CD4-positive, alpha-beta T cell treated with Interleukin-2 at 100 ng/mL for 4 hours (primary cell): ENCODE measurements at regions not wholly inside any gene's neighbourhood (a gene's known extent, or its start where the extent isn't known, plus 50 kb on each side); places are given as distances from the start of the nearest gene placed in this dataset.

Source experiments
- DNase-seq: peaks from one replicate; pipeline ENCODE4 v3.0.0-alpha.2; 2020; ENCODE audit warnings: low spot score

DNA sequence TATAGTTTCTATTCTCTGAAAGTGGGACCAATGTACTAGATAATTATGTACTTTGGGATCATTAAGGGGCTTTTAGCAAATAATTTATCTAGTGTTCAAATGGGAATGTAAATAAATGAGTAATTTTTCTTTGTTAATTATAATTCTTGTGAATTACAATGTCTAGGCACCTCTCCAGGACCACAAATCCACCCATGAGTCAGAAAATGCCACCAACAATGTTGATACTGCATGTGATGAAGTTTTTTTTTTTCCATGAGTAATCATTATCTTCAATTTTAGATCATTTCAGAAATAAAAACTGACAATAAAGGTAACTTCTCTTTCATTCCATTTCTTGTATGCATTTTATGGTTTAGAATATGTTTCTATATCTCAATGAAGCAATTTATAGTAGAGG is 470.3 kb downstream of the VRK1 start:
- DNase-seq, result no peak

DNA sequence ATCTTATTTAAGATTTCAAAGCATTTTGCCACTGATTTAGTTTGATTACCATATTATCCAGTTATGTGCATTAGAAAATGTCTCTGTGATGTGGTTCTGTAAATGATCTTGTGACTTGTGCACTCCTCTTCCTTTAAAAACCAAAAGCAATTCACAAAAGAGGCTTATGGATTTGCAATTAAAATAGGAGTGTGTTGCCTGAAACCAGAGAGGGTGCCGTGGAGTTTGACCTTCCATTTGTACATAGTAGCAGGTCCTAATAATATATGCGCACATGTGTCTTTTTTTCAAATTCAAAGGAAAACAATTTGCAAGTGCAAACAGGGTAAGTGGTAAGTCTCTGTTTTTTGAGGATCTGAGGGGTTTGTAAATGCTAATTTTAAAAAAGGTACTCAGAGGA is 470.9 kb downstream of the VRK1 start:
- no peak for DNase-seq

DNA sequence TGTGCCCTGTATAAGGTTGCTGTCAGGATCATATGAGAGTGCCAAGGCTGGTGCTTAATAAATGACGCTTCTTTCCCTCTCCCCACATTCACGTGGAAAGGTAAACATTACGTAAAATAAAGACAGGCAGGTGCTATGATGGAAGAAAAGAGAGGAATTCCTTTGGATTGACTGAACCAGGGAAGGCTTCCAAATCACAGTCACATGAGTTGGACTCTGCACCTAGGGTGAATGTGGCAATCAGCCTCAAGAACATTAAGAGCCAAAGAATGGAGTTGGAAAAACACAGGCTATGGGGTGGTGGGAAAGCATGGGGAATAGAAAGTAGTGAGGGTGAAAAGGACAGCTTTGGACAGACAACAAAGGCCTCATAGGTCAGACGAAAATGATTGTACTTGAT is 473.1 kb downstream of the VRK1 start:
- DNase-seq, result no peak

DNA sequence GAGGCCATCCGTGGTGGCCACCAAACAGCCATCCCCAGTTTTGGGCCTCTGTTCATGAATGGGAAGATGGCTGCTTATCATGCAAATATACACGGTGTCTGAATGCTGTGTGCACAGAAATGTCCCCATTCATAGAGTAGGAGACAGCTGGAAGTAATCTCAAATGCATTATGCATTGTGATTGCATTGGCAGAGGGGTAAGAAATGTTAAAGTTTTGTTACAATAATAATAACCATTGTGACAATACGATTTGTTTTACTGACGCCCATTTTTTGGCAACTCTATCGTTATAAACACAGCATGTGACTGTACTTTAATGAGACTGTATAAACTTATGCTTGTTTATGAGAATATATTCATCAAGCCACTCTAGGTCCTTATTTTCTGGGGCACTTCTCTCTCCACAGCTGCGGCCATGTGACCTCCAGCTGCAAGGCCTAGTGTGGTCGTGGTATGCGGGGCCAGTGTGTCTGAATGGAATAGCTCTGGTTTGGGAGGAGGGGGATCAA is 474.3 kb downstream of the VRK1 start:
- no peak for DNase-seq

DNA sequence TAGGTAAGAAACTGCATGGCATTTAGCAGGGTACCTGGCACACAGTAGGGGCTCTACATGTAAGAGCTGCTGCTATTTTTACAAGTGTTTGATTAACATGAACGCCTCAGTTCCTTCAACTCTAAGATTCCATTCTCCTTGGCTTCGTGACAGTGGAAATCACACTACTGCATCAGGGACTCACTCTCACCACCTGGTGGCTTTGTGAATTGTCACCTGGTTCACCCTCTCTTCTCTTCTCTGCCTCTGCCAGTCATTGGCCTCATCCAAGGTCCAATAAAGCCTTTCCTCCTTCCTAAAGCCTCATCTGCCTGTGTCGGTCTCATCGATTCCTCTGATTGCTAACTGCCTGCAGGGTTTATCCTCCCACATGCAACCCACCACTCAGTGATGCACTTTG is 476.4 kb downstream of the VRK1 start:
- DNase-seq, result no peak

DNA sequence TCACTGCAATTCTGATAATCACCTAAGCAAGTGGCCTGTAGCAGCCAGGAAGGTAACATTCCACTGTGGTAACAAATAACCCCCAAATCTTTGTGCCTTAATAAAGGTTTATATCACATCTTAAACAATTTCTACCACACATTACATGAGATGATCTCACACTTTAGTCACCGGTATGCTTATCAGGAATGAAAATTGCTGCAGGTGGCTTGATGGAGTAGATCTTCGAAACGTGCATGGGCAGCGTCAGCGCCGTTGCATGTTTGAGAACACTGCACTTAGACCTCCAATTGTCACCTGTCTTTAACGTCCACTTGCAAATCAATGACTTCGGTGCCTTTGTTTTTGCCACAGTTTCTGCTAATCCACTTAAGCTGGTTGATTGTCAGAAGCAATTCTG is 477.4 kb downstream of the VRK1 start:
- DNase-seq, result no peak

DNA sequence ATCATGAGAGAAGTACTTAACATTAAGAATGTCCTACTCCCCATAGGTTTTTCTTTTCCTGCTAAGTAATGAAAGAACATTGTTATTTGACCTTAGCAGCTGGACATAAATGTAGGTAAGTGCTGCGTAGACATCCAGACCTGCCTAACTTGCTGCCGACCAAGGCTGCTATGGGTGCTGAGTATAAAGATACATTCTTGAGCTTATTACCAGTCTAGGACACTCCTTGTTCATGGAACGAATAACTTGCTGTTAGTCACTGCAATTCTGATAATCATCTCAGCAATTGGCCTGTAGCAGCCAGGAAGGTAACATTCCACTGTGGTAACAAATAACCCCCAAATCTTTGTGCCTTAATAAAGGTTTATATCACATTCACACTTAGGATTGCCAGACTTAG is 478.1 kb downstream of the VRK1 start:
- DNase-seq, result no peak

DNA sequence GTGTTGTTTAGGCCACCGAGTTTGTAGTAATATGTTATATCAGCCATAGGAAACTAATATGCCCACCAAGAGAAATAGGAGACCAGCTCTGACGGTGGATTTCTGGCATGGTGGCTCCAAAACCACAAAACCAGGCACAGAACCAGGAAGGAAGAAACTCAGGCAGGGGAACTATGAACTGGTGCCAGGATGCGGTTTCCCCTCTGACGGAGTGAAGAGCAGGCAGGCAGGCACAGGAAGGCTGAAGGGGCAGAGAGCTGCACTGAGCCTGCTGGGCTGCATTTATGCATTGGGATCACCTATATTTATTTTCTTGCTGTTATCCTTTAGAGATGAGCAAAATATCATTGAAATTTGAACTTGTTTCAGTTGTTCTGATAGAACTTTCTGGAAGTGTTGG is 479.4 kb downstream of the VRK1 start:
- DNase-seq, result no peak

DNA sequence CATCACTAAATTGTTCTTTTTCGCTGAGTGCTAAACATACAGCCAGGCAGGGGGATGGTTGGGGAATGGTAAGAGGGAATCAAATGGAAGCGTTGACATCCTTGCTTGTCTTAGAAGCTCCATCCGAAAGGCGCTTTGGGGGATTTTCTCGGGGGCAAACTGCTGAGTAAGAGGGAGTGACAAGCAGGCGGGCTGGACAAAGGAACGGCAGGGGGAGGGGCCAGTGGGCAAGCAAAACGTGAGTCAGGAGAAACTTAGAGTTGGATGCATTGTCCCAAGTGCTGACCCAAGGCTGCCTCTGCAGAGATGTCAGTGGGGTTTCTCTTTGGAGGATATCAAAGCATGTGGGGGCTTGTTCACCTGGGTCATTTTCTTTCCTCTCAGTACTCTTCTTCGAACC is 480.5 kb downstream of the VRK1 start:
- DNase-seq, result no peak

DNA sequence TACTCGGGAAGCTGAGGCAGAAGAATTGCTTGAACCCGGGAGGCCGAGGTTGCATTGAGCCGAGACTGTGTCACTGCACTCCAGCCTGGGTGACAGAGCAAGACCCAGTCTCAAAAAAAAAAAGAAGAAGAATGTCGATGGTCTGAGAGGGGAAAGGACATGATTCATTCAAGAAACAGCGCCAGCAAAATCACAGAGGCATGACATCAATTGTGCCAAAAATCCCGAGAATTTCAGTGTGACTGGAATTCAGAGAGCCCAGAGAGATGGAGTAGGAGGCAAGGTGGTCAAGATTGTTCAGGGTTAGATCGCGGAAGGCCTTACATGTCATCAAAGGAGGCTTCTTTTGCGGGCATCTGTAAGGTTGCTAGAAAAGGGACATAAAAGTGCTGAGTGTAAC is 483.3 kb downstream of the VRK1 start:
- DNase-seq, result no peak

DNA sequence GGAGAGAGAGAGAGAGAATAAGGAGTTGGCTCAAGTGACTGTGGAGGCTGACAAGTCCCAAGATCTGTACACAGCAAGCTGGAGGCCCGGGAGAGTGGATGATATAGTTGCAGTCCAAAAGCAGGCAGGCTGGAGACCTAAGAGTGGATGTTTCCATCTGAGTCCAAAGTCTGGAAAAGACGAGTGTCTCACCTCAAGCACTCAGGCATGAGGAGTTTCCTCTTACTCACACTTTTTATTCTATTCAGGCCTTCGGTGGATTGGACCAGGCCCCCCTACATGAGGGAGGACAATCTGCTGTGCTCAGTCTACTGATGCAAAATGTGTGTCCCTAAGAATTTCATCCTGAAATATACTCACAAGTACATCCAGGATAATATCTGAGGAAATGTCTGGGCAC is 484.6 kb downstream of the VRK1 start:
- DNase-seq, result no peak

DNA sequence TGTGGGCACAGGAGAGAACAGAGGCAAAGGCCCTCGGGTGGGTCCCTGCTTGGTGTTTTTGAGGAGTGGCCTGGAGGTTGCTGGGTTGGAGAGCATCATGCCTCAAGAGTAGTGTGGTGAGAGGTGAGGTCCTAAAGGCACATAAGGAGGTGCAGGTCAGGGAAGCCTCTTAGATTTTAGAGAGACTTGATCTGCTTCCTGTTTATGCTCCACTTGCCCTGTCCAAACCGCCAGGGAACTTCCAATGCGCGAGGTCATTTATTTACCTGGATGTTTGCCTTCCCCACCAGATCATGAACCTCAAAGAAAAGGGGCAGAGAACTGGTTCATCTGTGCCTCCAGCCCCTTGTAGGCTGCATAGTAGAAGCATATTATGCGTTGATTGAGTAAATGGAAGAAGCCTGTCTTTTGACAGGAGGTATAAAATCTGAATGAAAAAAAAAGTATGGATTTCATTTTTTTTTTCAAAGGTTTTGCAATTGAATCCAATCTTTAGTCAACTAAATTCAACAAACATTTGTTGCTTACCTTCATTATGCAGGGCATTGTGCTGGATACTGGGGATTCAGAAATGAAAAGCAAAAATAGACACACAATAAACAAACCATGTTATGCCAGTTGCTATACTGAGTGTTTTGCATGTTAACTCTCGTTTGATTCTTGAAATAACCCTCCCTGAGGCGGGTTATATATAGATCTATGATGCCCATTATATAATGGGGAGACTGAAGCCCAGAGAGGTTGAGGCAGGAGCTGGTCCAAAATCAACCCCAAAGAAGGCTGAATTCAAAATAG is 485.2 kb downstream of the VRK1 start:
- no peak for DNase-seq

DNA sequence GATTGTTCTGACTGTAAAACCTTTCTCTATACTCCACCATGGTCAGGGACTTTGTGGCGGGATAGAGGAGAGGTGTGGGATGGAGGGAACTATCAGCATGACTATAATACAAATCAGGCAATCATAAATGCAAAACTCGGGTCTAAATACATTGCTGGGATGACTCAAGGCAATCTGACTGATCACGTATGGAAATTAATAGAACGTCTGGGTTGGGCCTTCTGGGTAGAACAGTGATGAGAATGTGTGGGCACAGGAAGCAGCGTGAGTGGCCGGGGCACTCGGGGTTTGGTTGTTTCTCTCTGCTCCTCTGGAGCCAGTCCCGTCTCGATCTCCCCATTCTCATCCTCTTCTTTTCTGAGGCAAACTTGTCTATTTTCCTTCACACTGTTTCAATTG is 485.8 kb downstream of the VRK1 start:
- no peak for DNase-seq

DNA sequence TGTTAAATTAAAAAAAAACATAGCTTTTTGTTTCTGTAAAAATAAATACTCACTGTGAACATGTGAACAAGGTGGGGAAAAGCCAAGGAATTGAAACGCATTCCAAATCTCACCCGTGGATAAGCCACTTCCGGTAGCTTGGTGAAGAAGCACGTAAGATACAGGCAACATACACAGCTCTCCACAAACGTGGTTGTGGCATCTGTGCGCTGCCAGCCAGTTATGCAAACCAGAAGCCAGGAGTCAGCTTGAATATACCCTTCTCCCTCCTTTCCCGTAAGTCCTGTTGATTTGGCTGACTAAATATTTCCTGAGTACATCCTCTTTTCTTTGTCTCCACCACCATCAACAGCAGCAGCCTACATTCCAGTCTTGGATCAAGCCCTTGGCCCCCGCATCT is 486.2 kb downstream of the VRK1 start:
- no peak for DNase-seq

DNA sequence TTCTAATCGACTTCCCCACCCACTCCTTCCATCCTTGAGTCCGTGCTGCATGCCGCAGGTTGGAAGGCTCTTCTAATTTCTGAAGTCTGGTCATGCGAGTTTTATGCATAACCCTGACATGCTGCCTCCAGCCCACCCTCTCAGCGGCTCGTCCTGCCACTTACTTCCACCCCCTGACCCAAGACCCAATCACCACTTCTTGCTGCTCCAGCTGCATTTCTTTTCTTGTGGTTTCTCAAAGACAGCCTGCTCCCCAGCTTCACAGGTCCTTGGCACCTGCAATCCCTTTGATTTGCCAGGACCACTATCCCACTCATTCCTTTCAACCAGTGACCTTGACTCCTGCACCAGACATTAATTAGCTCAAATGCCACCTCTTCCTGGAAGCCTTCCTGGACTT is 486.7 kb downstream of the VRK1 start:
- DNase-seq, result no peak

DNA sequence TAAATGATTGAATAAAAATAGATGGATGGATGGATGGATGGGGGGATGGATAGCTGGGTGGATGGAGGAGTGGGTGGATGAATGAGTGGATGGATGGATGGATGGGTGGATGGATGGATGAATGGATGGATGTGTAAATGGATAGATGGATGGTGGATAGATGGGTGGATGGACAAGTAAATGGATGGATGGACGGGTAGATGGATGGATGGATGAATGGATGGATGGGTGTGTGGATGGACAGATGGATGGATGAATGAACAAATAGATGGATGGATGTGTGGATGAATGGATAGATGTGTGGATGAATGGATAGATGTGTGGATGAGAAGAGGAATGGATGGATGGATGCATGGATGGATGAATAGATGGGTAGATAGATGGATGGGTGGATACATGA is 490.8 kb downstream of the VRK1 start:
- DNase-seq, result no peak

DNA sequence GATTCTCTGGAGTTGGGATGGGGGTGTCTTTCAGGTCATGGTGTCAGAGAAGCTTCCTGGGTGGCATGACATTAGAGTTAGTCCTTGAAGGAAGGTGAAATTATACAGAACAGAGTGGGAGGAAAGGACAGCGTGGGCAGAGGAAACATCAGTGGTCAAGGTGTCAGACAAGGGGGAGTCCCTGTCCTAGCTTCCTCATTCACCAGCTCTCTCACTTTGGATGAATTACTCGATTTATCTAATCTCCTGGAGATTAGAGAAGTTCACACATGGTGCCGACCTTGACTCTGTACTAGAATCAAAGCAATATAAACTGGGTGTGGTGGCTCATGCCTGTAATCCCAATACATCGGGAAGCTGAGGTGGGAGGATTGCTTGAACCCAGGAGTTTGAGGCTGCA is 492.9 kb downstream of the VRK1 start:
- DNase-seq, result no peak

DNA sequence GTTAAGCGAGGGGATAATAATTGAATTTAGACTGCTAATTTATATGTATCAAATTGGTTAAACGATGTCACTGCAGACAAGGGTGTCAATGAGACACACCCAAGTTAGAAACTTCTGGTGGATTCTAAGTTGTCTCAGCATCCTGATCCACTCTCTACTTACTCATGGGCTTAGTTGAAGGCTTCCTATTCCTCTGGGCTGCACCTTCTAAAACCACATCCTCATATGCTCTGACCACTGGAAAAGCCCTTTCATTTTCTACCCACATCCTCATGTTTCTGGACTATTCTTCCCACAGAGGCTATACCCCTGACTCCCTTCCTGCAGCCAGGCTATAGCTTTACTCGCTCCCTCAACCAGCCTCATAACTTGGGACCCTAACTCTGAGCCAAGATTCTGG is 493.8 kb downstream of the VRK1 start:
- DNase-seq, result no peak

DNA sequence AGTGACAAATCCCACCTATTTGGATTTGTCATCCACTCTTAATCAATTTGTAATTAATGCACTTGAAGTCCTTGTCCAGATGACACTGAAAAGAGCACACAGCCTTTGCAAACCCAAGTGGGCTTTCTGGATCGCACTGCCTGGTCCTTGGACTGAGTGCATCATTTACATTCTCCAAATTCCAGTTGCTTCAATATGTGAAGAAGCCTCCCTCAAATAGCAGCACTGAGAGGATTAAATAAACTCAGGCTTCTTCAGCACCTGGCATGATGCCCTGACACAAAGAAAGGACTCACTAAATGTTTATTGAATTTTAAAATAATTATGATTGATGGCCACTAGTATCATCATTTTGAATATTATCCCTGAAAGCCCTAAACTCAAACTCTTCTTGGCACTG is 496.5 kb downstream of the VRK1 start:
- no peak for DNase-seq

DNA sequence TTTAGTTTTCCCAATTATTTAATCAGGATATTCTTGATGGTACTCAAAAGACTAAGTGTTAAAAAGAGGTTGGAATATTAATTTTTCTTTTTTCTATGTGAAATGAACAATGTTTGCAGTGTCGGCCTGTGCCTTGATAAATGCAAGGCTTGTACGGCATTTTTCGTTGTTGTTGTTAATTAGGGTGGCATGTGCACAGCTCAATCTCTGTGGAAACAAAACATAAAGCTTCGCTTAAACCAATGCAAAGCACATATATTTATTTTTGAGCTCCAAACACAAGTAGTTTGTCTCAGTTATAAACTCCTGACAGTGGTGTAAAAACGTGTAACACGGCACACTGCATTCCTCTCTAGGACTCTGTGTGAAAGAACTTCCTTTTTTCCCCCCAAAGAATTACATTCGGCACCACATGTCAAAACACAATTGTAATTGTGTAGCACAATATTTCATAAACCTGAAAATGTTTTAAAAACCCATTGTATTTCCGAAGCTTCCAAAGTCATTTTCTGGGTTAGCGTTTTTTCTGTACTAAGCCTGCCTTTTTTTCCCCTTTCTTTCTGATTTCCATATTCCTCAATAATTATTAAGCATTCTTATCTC is 498.0 kb downstream of the VRK1 start:
- no peak for DNase-seq

DNA sequence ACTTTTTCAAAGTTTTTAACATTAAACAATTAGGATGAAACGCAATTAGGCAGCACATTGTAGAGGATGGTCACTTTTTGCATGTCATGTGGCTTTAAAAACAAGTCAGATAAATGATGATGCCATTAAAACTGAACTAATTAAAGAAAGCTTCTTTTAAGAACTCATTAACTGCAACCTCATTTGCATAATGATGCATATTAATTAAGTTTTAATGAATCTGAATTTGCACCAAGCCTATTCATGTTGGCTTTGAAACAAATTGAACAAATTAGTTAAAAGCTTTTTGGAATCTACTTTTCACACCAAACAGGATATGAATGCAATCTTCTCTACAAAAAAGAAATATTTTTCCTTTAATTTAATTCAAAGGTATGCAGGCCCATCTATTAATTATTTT is 499.0 kb downstream of the VRK1 start:
- no peak for DNase-seq

DNA sequence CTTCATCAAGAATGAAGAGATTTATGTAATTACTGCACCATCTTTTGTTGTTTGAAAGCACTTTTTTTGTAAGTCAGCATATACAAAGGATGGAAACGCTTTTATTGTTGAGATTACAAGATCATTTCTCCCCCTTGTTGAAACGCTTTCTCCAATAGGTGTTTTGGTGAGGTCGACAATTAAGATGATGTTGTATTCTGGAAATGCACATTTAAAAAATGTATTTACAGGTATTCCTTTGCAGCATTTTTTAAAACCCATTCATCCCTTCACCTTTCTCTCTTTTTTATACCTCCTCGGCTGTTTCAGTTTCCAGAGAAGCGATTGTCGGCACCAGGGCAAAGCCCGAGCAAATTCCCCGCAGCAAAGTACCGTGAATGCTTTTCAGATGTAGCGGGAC is 499.9 kb downstream of the VRK1 start:
- DNase-seq, result no peak

DNA sequence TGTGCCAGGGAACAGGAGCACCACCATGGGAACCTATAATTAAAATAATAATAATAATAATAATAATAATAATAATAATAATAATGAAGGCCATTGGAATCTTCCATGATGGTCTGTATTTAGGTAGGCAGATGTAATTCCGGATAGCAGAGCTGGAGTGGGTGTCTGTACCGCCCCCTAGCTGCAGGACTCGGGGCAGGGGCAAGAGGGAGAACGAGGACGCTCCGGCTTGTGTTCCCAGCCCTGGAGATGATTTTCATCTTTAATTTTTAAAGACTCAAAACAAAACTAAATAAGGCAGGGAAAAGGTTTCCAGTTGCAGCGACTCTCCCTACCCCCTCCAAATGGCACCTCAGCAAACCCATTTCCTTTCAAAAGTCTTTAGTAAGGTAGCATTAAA is 501.1 kb downstream of the VRK1 start:
- no peak for DNase-seq

DNA sequence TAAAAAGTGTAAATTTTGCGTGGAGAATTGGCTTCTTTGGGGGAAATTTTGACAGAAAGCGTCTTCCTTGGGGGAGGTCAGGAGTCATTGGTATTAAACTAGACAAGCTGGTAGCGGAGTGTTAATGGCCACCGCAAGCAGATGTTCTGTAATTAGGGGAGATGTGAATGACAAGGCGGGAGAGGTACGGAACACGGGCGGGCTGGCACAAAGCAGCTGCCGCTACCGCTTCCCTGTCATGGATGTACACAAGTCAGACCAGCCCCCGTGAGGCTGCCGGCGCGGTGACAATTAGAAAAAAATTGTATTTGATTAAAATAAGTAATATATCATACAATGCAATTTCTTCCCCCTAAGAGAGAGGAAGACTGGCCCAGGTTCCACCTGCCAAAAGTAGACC is 501.6 kb downstream of the VRK1 start:
- no peak for DNase-seq
